H1 (cell line): ENCODE measurements at regions not wholly inside any gene's neighbourhood (a gene's known extent, or its start where the extent isn't known, plus 50 kb on each side); places are given as distances from the start of the nearest gene placed in this dataset.

Experiments
- TAF7 ChIP-seq: optimal IDR thresholded peaks from 2 replicates; pipeline ENCODE3; 2011; ENCODE audit warnings: low read depth, mild to moderate bottlenecking, inconsistent platforms, low read length, moderate library complexity, borderline replicate concordance
- TEAD4 ChIP-seq: IDR thresholded peaks from 2 replicates; pipeline ENCODE4 v1.6.1; 2012; ENCODE audit warnings: low read depth, low read length, inconsistent platforms, mixed read lengths
- TF ChIP-seq, protein P1 (sequence below): IDR thresholded peaks from 2 replicates; pipeline ENCODE4 v1.6.1; 2012; ENCODE audit warnings: inconsistent platforms

DNA sequence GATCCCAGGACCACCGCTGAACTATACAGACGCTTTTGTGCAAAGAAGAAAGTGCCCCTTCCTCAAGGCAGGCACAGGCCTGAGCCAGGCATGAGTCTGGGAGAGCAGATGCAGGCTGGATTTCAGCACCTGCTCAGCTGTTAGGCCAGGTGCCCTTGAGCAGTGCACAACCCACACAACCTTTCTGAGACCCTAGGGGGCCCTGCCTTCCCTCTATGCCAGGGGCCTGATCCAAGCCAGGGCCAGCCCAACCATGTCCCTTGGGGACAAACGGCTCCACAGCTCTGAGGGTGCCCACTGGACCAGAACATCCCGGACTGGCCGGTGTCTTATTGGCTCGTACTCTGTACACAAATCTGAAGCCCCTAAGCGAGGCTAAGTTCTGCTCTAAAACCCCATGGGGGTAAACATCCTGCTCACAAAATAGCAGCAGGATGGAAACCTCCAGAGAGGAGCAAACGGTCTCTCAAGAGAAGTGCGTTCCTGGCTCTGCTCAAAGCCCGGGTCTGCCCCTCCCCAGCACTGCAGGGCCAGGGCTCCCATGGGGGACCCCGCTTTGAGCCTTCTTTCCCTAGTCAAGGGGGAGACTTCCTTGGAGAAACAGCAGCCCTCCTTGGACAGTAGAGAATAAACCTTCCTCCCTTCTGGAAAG is 275.1 kb downstream of the NPHP4 start (continued):
- TF ChIP-seq, protein P1, sequence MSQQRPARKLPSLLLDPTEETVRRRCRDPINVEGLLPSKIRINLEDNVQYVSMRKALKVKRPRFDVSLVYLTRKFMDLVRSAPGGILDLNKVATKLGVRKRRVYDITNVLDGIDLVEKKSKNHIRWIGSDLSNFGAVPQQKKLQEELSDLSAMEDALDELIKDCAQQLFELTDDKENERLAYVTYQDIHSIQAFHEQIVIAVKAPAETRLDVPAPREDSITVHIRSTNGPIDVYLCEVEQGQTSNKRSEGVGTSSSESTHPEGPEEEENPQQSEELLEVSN: no peak
- no peak for TF ChIP-seq TEAD4
- TF ChIP-seq TAF7: no peak
- TF ChIP-seq, all 59 proteins: peak for 0
